GM12892 (cell line): ENCODE measurements at regions not wholly inside any gene's neighbourhood (a gene's known extent, or its start where the extent isn't known, plus 50 kb on each side); places are given as distances from the start of the nearest gene placed in this dataset.
"Not testable (repeated sequence)": the region's sequence is repeated elsewhere in the genome, so short reads cannot be mapped to it uniquely, and the experiment has no call there.

Experiments used
- DNase-seq: peaks from one replicate; pipeline ENCODE4 v3.0.0; 2011; ENCODE audit not compliant: insufficient read length
- FAIRE-seq: peaks from 2 replicates; lab custom pipeline; 2011; peaks lifted over from hg19 to GRCh38; lab: Jason Lieb, UNC
- POLR2A ChIP-seq: IDR thresholded peaks from 2 replicates; pipeline ENCODE4 v1.6.1; 2011; ENCODE audit warnings: low read depth, low read length, control low read depth
- POLR2AphosphoS5 ChIP-seq: IDR thresholded peaks from 2 replicates; pipeline ENCODE4 v1.6.1; 2011; ENCODE audit warnings: low read depth, low read length, control low read depth
- TAF1 ChIP-seq: IDR thresholded peaks from 2 replicates; pipeline ENCODE4 v1.6.1; 2011; ENCODE audit warnings: low read depth, mild to moderate bottlenecking, control low read depth, low read length, borderline replicate concordance

DNA sequence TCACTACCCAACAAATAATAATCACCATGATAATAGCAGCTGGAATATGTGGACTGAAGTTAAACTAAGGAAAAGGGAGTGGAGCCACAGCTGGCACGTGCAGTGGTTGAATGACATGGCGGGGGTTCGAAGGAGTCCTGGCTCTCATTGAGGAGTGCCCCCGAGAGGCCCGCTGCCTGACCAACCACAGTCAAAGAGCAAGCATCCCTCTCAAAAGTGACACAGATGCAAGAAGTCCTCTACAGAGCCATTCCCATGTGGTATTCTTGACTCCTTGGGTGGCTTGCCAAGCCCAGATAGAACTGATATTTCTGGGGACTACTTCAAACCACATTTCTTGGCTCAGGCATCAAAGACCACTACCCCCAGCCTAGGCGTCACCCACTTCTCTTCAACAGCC is 405.1 kb downstream of the TNS1 start:
- TF ChIP-seq TAF1 (no peak), POLR2AphosphoS5 (no peak), POLR2A (no peak)
- DNase-seq: no peak
- no peak for FAIRE-seq

- no peak for FAIRE-seq
- no peak for DNase-seq
- no peak for TF ChIP-seq POLR2A
- no peak for TF ChIP-seq POLR2AphosphoS5
Measured at GRCh38 chr2:217597145-217597544, 405.6 kb downstream of the TNS1 start.

- FAIRE-seq (no peak), DNase-seq (no peak)
- TF ChIP-seq POLR2A (no peak), TAF1 (no peak)
Measured at GRCh38 chr2:217593732-217594131, 409.1 kb downstream of the TNS1 start.

DNA sequence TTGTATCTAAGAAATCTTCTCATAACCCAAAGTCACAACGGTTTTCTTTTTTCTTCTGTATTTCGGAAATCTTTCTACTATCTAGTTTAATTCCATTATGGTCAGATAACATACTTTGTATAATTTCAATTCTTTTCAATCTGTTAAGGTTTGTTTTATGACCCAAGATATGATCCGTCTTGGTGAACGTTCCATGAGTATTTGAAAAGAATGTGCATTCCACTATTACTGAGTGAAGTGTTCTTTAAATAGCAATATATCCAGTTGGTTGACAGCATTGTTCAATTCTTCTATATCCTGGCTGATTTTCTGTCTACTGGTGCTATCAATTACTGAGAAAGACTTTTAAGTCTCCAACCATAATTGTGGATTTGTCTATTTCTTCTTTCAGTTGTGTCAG is 414.5 kb downstream of the TNS1 start:
- DNase-seq (no peak), FAIRE-seq (no peak)
- no peak for TF ChIP-seq POLR2A
- no peak for TF ChIP-seq POLR2AphosphoS5
- no peak for TF ChIP-seq TAF1

DNA sequence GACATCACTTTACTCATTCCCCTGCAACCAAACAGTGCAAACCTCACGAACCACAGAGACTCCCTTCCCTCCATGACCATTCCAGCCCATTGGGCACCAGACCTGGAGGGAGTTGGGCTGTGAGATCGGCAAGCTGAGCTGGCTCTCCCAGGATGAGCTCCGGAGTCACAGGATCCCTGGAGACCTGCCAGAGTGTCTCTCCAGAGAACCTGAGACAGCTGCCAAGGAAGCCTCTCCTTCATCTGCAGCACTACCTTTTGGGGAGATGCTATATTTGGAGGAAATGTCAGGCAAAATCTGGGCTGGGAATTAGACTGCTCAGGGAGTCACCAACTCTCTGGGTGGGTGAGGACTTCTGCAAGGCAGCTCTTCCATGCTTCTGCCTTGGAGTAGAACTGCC is 417.4 kb downstream of the TNS1 start:
- no peak for TF ChIP-seq POLR2A
- no peak for TF ChIP-seq POLR2AphosphoS5
- TF ChIP-seq TAF1: no peak
- DNase-seq: no peak
- no peak for FAIRE-seq

GRCh38 chr2:217580407-217580806 is 422.4 kb downstream of the TNS1 start:
- FAIRE-seq, DNase-seq: not testable (repeated sequence)

GRCh38 chr2:217573571-217573970 is 429.2 kb downstream of the TNS1 start:
- no peak for DNase-seq
- FAIRE-seq: no peak

GRCh38 chr2:217570394-217570793 is 432.4 kb downstream of the TNS1 start:
- TF ChIP-seq TAF1: no peak
- no peak for TF ChIP-seq POLR2AphosphoS5
- no peak for TF ChIP-seq POLR2A
- DNase-seq (no peak), FAIRE-seq (no peak)

More at GRCh38 chr2:217573571-217573970, 429.2 kb downstream of the TNS1 start:
- TF ChIP-seq POLR2A (no peak), POLR2AphosphoS5 (no peak), TAF1 (no peak)

DNA sequence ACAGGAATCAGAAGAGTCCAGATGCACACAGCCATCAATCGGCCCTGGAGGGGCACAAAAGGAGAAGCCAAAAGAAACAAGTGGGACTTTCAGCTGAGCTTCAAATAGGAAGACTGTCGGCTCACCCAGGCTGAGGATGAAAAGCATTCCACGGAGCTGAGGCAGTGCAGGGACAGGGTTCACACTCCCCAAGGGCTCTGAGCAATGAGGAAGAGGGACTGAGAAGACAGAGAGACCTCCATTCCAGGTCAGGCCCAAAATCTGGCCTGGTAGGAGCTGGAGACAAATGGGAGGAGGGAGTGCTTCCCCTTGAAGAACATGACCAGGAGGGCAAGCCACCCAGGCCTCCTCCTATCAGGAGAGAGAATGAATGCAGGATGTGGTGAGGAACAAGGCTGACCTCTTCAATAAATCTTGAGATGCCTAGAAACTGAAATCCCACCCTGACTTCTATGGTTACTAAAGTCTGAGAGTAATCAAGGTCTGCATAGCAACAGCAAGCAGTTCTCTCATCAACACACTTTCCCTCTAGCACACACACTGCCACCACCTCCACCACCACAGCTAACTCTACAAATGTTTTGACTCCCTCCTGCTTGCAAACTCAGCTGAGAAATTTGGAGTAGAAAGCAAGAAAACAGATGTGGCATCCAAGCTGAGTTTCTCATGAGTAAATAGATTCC is 434.4 kb downstream of the TNS1 start:
- DNase-seq (no peak), FAIRE-seq (no peak)
- no peak for TF ChIP-seq POLR2A
- no peak for TF ChIP-seq TAF1
- TF ChIP-seq POLR2AphosphoS5: no peak

DNA sequence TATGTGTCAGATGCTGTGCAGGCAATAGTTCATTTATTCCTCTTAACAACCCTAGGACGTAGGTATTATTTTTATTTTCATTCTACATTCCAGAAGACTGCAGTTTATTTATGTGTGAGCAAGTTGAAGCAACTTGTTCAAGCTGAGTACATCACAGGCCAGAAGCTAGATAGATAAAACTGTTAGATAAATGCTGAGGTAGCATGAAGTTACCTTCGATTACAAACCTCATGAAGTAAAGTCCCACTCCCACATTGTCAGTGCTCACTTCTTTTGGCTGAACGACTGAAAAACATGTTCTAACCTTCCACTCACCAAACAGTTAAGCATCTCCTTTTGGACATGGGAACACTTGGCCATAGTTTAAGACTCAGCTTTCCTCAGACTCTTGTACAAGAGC is 439.2 kb downstream of the TNS1 start:
- FAIRE-seq (no peak), DNase-seq (no peak)
- TF ChIP-seq POLR2A: no peak
- no peak for TF ChIP-seq POLR2AphosphoS5
- no peak for TF ChIP-seq TAF1

DNA sequence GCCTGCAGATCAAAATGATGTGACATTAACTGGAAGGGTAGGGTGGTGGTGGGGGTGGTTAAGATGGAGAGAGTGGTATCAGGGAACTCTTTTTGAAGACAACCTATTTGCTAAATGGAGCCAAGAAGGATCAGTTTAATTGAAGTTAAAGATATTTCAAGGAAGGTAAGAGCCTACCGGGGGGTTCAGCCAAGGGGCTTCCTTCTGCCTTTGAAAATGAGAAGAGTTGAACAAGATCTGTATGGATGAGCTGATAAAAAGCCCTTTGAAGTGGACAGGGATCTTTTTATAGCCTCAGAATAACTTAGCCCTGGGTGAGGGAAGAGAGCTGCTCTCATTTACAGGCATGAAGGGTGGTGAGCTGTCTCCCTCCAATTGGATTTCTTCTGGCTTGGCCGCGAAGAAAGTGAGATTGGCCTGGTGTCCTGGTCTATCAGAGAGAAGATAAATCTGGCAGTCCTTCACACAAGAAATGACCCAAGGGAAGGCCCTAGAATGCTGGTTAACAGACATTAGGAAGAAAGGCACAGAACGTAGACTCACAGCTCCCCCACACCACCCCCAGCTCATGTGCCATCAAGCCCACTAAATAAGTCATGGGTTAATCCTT is 439.8 kb downstream of the TNS1 start:
- no peak for DNase-seq
- no peak for FAIRE-seq
- TF ChIP-seq POLR2AphosphoS5: no peak
- TF ChIP-seq POLR2A: no peak
- TF ChIP-seq TAF1: no peak

DNA sequence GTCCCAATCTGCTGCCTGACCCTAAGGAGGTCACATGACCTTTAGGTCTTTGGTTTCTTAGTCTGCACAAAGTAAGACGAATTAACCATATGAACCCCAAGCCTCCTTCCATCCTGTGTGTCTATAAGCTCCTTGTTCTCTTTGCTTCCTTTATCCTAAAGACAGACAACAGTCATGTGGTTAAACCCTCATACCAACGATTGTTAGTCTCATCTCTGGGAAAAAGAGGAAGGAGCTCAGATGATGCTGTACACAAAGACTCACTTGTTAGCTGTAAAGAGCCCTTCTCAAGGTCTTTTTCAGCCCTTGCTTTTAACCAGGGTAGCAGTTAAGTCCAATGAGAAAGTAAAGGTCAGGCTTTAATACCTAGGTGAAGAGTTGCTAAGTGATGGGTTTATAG is 443.7 kb downstream of the TNS1 start:
- no peak for FAIRE-seq
- TF ChIP-seq POLR2A: no peak
- no peak for TF ChIP-seq POLR2AphosphoS5
- no peak for TF ChIP-seq TAF1
- no peak for DNase-seq
